HG02943 (cell line): ENCODE measurements at regions not wholly inside any gene's neighbourhood (a gene's known extent, or its start where the extent isn't known, plus 50 kb on each side); places are given as distances from the start of the nearest gene placed in this dataset.

ENCODE experiments used
- ATAC-seq: cut with Tn5 transposase; IDR thresholded peaks from one replicate; pipeline ENCODE4 v1.9.1; 2021; ENCODE audit warnings: mild to moderate bottlenecking, low read depth, moderate library complexity; ENCODE audit not compliant: unreplicated experiment

DNA sequence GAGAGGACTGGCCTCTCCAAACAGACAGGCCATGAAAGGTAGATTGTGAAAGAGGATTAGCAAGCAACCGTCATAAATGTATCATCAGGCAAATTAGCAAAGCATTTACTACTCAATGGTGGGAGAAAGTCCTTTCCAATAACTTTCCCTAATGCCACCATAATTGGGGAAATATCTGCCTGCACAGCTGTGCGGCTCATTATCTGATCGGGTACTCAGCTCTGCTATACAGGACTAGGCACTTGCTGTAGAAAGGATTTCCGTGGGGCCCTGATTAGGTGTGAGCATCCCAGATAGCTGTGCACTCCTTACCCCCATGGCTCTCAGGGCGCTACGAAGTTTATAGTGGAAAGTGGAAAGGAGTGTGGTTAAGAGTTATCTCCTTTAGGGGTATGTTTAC, 309.7 kb upstream of the PLET1 start:
- ATAC-seq = no peak

DNA sequence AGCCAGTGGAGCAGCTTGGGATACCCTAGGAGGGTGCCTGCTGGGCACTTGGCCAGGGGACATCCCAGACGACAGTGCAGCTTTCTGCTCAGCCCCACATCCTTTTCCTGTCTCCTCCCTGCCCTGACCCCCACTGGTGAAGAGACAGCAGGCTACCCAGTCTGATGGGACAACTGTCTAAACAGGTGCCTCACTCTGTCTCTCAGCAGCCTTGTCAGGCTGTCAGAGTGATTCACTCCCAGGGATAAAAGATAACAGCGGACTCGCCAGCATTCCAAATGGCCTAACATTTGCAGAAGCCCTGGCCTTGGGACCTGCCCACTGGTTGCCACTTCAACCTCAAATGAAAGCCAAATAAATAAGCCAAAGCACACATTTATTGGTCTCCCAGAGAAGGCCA, 318.6 kb upstream of the PLET1 start:
- ATAC-seq = no peak

DNA sequence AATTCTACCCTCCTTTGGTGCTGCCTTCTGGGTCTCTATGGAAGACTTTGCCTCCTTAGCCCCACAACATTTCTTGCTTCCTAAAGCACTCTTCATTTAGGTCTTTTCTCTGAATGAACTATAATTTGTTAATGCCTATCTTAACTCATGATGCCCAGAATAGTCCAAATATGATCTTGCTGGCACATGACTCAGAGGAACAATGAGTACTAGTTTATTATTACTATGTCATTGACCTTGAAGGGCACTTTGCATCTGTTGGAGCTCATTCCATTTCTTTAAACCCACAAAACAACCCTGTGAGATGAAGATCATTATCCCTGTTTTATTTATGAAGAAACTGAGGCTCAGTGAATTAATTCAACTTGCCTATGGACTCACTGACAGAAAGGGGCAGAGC, 320.2 kb upstream of the PLET1 start:
- no peak for ATAC-seq

DNA sequence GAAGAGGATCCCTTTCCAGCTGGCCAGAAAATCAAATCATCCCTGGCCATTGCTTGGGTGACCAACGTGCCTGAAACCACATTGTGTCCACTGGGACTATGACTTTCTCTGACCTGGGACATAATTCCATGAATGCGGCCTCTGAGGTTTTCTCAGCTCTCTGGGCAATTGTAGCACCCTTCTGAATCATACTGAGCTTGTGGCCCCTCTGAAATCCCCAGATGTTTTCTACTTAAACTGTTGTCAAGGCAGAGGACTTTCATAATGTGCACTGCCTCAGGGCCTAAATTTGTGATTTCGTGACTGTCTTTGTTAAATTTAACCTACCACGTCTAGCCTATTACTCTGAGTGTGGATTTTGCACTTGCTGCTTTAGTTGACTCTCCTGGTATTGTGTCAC, 321.1 kb upstream of the PLET1 start:
- ATAC-seq = no peak

DNA sequence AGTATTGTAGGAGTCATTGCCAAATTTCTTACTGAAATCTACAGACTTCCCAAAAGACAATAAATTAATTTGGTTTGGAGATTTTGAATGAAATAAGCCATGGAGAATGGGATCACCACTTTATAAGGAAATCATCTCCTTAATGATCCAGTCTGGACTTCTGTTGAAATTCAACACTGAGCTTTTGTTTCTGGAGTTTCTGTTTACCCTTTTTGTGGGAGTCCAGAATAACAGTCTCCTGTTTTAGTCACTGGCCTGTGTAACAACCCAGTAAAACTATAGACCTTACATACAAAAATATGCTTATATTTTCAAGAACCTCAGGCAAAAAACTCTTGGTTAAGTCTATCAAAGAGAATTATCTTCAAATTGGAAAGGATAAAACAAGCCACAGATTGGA, 321.7 kb upstream of the PLET1 start:
- no peak for ATAC-seq

DNA sequence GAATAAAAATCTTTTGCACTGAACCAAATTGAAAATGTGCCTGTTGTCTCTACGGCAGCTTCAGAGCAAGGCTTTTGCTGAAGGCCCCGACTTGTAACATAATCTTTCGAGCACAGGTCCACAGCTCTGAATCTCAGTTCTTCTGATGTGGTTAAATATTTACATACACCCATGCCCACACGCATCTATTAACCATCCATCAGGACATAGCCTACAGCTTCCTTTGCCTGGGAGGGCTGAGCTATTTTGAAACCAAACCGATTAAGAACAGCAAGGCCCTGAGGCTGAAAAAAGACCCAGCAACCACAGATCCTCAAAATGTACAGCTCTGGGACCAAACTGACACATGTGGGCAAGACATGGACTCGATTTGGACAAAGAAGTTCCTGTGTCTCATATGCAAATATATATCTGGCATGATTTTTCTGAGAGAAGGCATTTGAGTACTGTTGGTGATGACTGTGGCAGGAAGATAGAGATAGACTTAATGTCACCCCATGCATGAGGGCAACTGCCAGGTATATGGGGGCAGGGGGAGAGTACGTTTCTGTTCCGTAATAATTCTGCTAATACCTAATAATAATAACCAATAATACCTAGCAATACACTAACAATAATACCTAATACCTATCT, 322.7 kb upstream of the PLET1 start:
- peak; percentile 92 for ATAC-seq

DNA sequence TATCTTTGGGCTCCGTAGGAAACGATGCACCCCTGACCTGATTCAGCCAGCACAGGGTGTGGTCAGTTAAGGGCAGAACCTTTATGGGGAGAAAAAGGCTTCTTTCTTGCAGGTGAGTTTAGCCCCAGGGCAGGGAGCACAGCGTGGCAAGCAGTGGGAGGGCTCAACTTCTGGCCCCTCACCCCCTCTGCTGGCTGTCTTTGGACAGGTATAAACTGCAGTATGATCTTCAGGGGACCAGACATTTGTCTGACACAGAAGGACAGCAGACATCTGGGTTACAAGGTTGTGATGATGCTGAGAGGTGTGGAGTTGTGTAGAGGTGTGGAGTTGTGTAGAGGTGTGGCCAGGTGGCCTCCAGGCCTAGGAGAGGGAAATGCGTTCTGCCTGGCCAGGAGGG, 324.0 kb upstream of the PLET1 start:
- no peak for ATAC-seq

DNA sequence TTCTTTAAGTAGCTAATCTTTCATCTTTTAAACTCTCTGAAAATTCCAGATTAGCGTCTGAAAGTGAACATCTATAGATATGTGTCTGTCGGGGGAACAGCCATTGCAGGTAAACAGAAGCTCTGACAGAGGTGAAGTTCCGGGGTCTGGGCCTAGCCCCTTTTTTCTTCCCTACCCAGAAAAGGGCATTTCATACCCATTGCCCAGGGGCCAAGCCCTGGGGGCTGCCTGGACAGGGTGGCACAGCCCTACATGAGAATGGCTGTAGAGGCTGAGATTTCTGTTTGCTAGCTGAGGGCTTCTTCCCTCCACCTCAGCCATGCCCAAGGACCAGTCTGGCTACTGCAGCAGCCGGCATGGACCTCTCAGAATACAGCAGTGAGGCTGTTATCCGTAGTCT, 327.0 kb upstream of the PLET1 start:
- ATAC-seq = no peak

DNA sequence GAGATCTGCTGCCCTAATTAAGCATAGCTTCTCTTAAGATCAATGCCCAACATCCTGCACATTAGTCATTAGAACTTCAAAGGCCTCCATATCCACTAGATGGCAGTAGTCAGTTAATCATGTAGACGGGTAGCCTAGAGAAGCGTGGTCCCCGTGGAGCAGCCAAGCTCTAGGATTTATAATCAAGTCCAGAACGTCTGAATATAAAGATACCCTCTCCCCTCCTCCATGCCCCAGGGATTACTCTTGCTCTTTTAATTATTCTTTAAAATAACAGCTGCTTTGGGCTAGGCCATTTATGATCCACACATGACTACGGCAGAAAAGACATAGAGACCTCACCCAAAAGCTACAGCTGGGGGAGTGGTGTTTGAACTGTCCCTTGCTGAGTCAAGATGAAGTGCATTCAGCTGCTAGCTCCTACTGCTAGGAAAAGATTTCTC, 327.6 kb upstream of the PLET1 start:
- ATAC-seq = no peak

DNA sequence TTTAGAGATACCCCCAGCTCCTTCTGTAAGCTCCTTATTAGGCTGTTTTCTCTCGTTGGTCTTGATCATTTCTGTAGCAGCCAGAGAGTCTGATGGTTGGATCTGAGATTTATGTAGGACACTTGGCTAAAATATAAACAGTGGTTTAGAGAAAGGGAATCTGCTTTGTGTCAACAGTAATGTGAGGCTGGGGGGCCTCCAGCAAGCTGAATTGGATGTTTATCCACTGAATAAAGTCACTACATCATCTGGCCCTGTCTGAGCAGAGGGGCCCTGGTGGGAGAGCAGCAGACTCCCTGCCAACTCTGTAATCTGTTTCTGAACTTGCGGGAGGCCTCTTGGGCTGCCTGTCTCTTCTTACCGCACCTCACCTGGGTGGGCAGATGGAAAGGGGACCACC, 328.5 kb upstream of the PLET1 start:
- no peak for ATAC-seq

DNA sequence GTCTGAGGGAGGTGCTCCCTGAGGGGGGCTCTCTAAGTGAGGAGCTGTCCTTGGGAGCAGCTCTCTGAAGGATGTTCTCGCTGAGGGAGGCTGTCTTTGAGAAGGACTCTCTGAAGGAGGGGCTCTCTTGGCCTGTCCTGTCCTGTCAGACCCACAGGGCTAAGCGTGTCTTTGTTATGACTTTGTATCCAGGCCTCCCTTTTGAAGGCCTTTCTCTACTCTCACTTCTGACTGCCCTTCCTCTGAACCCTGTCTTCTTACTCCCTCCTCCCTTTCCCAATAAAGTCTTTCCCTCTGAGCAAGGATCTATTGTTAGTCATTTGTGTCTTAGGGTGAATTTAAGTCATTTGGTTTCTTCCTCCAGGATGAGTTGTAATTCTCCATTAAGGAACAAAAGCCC, 330.1 kb upstream of the PLET1 start:
- ATAC-seq = no peak

DNA sequence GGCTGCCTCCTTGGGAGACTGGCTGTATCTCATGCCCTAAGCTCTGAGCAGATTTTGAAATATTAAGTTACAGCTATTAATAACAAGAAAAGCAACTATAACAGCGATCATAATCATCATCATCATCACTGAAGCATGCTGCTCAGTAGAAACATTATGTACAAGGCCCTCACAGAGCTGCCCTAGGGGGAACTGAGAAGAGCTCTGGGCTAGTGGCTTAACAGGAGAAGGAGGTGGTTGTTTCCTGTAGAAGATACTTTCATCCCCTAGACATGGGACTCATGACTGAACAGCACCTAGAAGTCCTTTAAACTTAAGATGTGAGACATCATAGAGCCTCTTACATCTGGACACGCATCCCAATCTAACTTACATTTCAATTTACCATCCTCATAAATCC, 332.8 kb upstream of the PLET1 start:
- no peak for ATAC-seq

DNA sequence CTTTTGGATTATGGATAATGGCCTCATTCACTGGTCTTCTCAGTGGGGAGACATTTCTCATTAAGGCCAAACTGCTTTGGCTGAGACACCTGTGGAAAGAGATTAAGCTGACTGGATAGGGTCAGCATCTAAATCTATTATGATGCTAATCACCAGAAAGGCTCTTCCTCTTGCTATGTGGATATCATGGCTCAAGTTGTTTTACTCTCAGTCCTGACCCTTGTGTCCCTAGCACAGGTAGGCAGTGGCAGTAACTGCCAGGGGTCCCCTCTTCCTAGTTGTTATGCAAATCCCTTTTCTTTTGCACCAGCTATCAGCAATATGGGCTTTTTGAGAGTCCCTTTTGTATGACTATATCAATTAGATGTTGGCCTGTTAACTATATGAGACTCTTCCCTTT, 335.7 kb upstream of the PLET1 start:
- ATAC-seq = no peak

DNA sequence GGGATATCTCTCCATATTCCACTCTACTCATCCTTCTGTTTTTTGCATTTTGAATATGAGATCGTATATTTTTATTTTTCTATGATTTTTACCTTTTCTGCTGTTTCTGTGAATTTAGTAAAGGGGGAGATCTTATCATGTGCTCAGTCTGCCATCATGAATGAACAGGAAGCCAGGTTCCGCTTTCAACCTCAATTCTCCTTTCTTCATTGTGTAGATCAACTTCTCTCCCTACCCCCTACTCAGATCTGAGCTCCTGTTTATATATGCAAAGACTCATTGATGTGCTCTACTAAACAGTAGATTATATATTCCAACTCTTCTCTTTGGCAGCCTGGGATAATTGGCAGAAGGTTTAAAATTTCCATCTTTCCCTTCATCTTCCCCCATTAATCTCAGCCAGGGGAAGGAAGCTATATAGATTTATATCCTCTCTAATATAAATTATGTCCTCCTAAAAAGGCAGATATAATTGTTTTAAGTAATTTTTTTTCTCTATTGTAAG, 336.7 kb upstream of the PLET1 start:
- ATAC-seq = no peak

DNA sequence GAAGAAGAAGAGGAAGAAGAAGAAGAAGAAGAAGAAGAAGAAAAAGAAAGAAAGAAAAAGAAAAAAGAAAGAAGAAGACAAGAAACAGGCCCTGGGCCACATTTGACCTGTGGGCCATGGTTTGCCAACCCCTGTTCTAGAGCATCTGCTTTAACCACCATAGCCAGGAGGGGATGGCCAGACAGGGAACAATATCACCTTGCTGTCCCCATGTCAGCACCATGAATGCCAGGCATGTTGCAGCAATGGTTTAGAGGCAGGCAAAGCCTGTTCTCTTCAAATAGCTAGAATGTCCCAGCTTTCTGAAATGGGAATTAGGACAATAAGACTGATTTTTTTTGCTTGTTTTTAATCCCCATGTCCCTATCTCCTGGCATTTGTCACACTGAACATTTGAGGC, 338.6 kb upstream of the PLET1 start:
- ATAC-seq = no peak

DNA sequence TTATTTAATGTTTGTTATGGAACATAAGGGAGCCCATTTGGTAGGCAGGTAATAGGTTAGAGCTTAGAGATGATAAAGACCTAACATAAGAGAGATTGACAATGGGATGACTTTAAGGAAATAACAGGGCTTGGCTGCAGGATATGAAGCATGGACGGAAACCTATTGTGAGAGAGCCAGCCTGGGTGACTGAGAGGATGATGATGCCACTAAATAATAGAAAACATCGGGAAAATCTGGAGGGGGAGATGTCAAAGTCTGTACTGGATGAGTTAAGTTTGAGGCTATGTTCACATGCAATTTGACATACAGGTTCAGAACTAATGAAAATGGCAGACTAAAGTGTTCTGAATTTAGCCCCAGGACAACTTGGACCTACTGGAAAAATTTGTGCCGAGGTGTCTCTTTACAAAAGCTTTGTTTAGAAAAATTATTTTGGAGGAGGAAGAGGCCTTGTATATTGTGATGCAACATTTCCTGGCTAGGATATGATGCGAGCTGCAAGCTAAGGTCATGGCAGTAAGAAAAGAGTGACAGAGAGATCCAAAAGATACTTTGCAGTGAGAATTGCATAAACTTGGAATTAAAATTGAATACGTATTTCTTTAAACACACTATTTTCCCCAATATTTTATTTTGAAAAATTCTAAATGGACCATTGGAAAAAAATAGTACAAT, 339.3 kb upstream of the PLET1 start:
- ATAC-seq = no peak

DNA sequence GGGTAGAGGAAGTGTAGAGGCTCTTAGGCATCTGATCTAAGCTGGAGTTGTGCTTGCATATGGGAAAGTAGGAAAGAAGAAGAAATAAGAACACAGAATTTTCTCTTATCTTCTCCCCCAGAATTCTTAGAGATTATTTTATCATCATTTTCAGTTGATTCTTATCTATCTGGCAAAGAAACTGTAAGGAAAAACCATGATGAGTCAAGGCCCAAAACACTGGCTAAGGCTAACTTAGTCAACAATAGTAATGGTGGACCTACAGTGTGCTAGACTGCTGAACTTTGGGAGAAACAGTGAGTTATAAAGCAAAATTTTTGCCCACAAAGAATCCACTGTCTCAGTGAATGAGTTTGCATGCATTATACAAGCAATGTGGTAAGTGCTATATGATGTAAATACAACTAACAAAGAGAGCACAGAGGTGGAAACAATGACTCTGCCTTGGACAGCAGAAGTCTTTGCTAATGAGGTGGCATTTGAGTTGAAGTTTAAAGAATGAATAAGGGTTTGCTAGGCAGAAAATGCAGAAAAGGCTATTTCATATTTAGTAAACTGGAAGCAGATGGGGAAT, 344.5 kb upstream of the PLET1 start:
- no peak for ATAC-seq

DNA sequence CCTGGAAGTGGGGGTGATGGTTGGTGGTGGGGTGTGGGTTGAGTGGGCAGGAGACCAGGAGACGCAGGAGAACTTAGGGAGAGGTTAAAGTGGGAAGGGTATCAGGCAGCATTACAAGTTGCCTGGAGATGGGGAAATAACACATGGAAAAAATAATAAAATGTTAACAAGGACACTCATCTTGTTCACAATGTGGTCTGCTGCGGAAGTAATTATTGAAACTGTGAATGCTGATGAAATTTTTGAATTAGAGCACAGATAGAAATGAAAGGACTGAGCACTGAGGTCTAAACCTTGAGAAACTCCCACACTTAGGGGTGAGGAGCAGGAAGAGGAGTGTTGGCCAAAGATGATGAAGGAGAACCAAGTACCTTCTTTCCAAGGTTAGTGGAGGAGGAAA, 346.0 kb upstream of the PLET1 start:
- ATAC-seq = no peak

DNA sequence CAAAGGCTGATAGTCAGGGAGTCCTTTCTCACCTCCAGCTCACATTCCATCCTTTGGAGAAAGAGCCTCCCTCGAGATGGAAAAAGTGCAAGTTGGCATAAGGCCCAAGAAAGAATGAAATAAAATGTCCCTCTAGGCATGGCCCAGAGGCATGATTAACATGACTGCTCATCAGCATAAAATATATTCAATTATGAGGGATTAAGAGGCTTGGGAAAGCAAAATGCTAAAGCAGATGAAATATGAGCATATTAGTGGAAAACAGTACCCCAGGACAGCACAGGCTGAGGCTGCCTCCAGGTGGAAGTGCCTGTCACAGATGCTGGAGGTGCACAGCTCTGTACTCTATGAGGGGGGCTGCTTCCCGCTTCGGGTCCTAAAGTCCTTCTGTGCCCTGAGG, 347.8 kb upstream of the PLET1 start:
- no peak for ATAC-seq

DNA sequence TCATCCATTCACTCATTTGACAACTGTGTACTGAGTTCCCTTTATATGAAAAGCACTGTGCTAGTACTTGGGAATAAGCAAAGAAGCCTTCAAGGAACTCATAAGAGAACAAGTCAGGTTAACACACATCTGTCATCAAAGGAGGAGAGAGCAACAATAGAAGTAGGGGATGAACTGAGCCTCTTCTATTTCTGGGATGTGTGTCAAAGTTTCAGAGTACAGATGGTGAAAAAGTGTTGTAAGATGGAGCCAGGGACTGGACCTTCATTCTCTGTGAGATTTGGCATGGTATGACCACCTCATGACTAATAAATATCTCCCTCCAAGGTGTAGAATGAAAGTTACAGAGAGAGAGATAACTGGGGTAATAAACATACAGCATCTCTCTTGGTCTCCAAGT, 349.8 kb upstream of the PLET1 start:
- ATAC-seq = no peak

DNA sequence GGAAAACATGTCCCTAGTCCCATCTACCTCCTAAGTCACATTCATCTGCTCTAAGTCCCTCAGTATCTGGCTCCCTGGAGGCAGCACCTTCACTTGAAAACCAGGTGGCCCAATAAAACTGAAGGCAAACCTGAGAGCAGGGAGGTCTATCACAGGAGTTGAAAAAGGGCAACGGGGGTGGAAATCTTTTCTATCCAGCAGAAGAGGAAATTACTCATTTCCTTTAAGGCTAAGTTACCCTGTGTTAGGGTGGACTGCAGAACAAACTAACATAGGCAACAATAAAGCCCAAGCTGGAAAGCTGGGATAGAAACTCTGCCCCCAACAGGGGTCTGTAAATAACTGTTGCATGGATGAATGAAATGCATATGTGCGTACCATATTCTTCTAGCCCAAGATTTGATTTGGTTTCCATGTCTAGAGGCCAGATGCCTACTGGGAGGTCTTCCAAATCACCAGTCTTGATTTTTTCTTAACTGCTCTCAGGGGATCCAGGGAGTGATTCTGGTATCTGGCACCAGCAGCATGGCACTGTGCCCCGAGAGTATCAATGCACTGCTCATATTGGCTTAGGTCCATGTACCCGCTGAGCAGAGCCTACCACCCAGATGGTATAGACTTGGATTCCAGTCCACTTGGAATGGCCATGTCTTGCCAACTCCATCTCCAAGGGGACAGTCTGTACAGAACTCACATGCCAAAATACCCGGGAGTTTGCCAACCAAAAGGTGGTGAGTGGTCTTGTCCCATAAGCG, 350.0 kb upstream of the NCAM1 start:
- no peak for ATAC-seq
